Hippocampal formation (tissue), 2 donors: ENCODE measurements at regions not wholly inside any gene's neighbourhood (a gene's known extent, or its start where the extent isn't known, plus 50 kb on each side); places are given as distances from the start of the nearest gene placed in this dataset.
"Not testable (repeated sequence)": the region's sequence is repeated elsewhere in the genome, so short reads cannot be mapped to it uniquely, and the experiment has no call there.

ENCODE experiments used
- DNase-seq, 2 donors: peaks; one replicate each; lab custom pipeline; 2025; lab: John Stamatoyannopoulos, UW

DNA sequence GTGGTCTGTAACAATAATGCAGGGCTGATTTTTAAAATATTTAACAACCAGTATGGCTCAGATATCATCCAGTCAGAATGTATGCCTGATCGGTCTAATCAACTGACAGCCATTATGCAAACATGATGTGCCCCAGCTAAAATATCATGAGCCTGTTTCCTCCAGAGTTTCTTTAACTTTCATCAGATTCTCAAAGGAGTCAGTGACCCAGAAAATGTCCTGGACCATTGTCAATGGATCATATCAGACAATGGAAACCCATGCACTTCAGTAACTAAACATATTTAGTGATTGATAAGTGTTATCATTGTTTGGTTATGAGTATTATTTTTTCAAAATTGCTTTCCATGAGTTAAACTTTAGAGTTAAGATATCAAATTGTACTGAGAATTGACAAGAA is 173.5 kb downstream of the LMBRD1 start:
- no peak for DNase-seq

DNA sequence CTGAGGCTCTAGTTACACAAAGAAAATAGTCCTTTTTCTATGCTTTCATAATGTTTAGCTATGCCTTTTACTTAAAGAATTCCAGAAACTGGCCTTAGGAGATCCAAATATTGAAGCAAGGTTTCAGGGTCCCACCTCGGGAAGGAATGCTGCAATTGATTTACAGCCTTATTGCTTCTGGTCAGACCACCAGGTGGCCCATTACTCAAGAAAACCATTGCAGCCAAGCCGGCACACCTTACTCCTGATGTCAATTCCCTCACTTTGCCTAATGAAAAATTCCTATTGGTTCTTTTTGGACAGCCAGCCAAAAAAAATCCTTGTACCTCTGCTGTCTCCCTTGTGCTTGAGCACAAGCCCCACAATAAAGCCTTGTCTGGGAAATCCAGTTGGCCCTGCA is 173.9 kb downstream of the LMBRD1 start:
- no peak for DNase-seq

DNA sequence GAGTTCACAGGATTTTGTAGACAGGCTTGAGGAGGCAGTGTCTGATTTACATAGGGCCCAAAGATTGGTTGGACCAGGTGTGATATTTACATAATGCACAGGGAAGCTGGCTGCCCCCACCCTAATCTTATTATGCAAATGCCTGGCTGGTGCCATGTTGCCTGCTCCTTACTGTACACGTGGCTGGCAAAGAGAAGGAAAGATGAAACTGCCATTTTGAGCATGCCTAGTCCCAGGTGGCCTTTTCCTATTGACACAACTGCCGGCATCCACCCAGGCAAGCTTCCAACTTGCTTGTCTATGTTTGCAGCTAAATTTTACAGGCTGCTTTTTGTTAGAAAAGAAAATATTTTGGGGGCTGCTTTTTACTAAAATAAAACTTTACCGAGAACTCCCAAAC is 174.6 kb downstream of the LMBRD1 start:
- DNase-seq = no peak

DNA sequence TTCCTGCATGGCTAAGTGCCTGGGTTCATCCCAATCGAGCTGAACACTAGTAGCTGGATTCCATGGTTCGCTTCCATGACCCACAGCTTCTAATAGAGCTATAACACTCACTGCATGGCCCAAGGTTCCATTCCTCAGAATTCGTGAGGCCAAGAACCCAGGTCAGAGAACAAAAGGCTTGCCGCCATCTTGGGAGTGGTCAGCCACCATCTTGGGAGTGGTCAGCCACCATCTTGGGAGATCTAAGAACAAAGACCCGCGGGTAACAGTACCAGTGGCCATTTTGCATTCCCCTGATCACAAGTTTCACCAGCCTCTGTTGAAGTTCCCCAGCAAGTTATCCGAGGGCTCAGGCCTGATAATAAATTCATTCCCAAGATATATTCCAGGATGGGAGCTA is 179.6 kb downstream of the LMBRD1 start:
- no peak for DNase-seq

DNA sequence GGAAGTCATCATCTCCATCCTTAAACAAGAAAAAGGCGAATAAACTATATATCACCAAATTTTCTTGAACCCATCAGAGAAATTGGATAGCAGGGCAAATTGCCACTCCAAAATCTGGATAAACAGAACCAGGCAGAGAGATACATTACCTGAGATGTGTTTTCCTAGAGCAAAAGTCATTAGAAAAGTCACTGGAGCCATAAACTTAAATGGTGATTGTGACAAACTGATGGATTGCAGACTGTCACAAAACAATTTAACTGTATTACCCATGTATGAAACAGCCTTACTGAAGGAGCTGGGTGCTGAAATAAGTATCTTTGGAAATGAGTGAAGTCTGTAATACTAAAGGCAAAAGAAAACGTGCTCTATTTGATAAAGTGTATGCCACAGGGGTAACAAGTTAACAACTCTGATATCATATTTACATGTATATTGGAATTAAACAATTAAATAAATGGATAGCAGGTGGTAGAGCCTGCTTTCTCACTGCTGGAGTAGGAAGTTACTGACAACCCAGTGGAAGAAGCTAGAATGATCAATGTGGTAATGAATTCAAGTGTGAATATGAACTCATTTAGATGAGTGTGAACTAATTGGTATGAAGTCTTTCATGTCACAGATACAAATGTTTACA is 186.9 kb downstream of the LMBRD1 start:
- no peak for DNase-seq

DNA sequence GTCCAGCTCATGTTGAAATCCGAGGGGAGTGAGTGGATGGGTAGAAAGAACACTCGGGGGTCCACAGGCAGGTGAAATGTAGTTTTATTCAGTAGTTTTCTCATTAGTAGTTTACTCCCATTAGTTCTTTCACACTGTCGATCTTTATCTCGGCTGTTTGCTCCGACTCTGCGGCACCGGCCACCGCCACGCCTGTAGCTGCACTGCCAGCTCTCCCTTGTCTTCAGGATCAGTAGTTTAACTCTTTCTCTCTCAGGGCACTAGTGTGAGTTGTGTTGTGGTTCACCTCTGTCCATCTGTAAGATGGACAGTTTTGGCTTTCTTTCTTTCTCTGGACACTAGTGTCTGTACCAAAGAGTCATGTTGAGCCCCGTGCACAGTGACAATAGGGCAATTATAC is 195.7 kb downstream of the LMBRD1 start:
- no peak for DNase-seq

DNA sequence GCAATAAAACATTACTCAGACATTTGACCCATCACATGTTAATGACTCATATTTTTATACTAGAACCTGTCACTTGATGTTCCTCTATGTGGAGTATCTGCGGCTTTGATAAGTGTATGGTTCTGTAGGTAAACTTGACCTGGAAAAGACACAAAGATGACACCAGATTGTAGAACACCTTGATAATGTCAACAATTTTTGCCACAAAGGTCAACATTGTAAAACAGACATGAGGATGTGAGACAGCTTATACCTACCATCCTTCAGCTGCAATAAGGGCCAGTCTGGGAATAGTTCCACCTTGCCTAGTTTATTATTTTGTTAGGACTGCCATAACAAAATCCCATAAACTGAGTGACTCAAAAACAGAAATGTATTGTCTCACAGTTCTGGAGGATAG is 202.4 kb downstream of the LMBRD1 start:
- no peak for DNase-seq

DNA sequence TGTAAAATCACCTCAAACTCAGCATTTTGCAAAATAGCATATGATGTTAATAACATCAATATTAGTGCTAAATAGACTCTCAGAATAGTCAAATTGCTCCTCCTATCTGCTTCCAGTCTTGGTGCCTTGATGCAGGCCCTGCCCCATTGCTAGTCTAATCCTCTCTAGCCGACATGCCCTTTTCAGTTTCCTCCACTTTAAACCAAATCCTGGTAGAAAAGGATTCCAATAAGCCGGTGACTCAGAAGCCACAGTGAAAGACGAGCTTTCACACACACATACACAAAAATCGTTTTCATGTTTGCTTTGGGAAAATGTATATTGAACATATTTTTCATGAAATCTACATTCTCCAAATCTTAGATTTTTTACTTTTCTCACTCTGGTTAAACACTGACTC is 203.1 kb downstream of the LMBRD1 start:
- DNase-seq = no peak

DNA sequence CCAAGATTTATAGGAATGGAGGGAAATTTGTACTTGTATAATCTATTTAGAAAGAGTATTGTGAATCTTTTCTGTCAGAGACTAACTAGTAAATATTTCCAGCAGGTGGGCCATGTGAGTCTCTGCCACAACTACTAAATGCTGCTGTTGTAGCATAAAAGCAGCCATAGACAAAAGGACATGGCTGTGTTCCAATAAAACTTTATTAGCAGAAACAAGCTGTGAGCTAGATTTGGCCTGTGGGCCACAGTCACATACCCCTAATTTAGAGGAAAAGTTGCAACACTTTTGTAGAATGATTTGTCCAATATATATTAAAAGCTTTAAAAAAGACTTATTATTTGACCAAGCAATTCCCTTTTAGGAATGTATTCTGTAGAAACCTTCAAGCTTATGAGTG is 207.2 kb downstream of the LMBRD1 start:
- no peak for DNase-seq

DNA sequence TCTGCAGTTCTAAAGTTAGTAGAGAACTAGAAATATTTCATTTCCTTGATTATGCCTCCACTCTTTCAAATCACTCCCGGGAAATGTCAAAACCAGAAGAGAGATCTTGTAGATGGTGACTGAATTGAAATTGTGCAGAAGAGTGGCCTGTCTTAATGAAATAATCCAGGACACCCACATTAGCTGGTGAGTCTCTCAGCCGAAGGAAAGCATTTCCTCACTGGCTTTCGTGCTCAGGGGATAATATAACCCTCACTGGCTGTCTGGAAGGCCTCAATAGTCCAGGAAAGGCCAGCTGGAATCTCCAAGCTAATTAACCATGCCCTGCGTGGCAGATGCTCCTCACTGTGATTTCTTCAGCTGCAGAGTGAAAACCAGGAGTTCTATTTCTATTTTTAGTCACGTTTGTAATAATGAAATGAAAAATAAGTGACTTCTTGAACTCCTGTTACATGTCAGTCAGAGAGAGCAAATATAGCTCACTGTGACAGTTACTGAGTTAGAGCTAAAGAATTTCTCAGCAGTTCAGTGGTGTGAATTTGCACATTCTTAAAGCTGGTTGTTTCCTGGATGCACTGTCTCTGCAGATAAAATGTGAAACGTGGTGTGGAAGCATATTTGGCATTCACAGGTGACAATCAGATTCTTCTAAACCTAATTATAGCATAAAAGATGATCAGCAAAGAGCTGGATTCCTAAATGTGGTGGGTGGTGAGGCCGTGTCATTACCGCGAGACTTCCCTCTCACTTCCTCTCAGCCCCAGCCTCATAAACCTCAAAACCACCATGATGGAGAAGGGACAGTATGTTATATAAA is 211.7 kb downstream of the LMBRD1 start:
- no peak for DNase-seq

DNA sequence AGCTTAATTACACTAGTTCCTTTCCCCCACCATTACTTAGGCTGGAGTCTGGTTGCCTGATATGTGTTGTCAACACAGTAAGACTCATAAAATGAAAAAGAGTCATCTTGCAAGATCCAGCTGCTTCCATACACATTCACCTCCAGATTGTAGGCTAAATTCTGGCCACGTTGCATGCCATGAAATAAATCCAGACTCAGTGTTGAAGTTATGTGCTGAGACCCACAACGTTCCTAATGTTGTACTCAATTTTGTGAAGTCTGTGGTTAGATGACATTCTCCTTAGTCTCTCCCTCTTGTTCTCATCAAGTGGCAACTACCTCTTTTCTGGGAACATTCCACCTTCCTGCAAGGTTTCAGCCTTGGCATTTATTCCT is 212.3 kb downstream of the LMBRD1 start:
- DNase-seq = no peak

DNA sequence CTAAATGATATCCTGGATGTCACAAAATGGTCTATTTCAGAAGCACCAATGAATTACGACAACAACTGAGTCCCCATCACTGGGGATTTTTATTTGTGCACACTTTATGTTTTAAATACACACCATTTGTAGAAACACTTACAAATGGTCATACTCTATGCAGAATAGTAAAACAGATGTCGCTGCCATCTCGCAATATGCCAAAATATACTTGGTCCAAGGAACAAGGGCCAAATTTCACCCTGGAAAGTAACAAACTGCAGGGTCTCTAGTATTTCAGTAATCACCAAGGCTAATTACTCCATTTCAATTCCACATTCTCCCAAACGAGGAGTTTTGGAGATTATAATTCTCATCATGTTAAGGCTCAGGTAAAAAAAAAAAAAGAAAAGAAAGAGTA is 215.2 kb downstream of the LMBRD1 start:
- no peak for DNase-seq

DNA sequence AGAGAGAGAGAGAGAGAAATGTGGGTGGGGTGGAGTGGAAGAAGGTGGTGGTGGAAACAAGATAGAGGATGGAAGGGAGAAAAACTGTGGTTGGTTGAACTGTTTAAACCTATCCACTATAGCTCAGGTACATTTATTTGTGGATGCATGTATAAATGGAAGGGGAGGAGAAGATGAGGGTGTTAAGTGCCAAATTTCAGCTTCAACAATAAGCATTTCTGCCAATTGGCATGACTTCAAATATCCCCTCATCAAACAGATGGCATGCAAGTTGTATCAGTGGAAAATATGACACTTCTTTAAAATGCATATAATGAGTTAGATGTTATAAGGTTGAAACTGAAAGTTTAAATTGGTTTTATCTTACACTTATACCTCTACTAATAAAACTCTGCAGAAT is 216.1 kb downstream of the LMBRD1 start:
- no peak for DNase-seq

DNA sequence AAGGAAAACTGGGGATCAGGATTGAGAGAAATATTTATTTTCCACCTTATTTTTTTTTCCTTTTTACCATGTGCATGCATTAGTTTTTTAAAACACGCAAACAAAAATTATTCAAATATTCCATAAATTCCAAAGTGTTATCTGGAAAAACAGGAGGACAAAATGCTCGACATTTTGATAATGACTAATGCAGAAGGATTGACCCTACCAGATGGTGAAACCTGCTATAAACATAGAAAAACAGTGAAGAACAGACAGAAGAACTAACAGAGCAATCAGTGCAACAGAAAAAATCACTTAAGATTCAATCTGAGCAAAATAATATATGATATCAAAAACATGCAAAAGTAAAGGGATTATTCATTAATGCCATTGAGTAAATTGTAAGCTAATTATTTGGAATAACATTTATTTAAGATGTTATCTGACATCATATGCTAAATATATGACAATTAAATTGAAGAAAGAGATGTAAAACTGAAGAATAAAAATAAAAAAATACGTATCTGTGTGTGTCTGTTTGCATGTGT is 218.4 kb downstream of the LMBRD1 start:
- no peak for DNase-seq

DNA sequence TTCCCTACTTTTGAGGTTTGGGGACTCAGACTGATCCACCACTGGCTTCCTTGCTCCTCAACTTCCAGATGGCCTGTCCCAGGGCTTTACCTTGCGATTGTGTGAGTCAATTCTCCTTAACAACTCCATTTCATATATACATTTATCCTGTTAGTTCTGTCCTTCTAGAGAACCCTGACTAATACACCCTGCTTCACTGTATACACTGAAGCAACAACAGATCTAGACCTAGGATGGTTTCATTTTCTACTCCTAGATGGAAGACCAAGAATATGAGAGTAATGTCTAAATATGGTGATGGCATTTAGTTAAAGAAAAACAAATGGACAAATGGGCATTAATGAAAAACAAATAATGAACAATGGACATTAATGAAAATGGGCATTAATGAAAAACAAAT is 225.6 kb downstream of the LMBRD1 start:
- no peak for DNase-seq

DNA sequence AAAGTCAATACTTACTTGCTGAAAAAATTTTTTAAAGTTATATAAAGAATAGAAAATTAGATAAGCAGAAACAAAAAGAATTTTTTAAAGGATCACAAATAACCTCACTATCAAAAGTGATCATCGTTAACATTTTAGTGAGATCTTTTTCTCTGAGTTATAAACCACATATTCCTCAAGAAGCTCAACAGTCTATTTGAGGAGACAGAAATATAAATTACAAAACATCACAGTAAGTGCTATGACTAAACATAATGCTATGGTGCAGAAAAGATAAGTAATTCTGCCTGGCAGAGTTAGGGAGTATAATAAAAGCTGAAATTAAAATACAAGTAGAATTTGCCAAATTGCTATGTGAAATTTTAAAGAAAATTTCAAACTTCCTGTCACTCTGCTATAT is 226.7 kb downstream of the LMBRD1 start:
- no peak for DNase-seq

DNA sequence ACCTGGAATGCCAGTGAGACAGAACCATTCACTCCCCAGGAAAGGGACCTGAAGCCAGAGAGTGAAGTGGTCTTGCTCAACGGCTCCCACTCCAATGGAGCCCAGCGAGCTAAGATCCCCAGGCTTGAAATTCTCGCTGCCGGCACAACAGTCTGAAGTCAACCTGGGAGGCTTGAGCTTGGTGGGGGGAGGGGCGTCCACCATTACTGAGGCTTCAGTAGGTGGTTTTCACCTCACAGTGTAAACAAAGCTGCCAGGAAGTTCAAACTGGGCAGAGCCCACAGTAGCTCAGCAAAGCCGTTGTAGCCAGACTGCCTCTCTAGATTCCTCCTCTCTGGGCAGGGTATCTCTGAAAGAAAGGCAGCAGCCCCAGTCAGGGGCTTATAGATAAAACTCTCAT is 236.2 kb downstream of the LMBRD1 start:
- not testable (repeated sequence) for DNase-seq

DNA sequence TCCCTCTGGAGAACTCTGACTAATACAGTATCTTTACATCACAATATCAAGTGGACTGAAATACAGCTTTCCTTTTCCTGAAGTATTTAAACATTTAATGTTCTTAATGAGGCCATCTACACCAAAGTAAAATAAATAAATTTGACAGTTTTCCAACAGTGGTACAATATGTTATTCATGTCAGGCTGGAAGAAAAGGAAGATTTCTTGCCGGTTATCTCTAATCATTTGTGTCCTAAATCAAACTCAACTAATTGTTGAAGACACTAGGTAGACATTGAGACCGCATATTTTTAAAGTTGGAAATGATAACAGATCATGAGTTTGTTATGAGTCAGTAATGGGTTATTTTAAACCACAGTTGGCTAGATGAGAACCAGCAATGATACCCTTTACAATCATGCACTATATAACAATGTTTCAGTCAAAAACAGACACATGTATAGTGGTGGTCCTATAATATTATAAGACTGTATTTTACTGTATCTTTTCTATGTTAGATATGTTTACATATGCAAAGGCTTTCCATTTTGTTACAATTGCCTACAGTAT is 241.6 kb downstream of the LMBRD1 start:
- DNase-seq = no peak

DNA sequence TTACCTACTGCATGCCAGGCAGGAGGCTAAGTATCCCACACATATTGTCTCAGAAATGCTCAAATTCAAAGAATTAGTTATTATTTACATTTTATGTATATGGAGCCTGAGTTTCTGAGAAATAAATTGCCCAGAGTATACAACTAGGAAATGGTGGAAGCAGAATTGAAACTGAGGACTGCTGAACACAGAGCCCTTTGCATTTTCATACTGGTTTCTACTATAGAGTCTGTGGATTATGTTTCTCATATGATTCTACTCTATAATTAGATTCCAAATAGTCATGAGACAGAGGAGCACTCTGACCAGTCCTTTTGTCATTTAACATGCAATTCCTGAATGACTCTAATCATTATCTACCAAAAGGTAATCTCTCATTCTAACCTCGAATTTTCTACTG is 254.3 kb downstream of the LMBRD1 start:
- DNase-seq = no peak

DNA sequence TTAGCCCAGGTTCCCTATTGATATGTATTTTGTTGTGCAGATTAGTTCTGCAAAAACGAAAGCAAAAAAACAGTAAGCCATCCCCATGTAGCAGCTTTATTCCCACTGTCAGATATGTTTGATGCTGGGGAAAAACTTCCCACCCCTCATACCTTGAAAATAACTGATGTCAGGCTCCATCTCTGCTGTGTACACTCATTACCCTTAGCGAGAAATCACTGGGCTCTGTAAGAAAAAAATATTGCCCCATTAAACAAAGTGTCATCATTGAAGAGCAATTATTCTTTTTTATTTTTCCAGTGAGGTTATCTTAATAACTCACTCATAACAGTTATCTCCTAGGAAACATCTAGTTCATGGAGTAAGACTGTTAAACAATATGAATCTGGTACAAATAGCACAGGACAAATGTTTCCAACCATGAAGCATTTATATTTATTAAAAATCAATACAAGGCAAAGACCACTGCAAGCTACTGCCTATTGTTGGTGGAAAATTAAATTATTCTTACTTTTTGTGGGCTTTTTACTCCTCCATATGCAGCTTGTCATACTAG is 268.8 kb downstream of the LMBRD1 start:
- no peak for DNase-seq

DNA sequence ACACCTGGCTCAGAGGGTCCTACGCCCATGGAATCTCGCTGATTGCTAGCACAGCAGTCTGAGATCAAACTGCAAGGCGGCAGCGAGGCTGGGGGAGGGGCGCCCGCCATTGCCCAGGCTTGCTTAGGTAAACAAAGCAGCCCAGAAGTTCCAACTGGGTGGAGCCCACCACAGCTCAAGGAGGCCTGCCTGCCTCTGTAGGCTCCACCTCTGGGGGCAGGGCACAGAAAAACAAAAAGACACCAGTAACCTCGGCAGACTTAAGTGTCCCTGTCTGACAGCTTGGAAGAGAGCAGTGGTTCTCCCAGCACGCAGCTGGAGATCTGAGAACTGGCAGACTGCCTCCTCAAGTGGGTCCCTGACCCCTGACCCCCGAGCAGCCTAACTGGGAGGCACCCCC is 281.3 kb downstream of the LMBRD1 start:
- not testable (repeated sequence) for DNase-seq

DNA sequence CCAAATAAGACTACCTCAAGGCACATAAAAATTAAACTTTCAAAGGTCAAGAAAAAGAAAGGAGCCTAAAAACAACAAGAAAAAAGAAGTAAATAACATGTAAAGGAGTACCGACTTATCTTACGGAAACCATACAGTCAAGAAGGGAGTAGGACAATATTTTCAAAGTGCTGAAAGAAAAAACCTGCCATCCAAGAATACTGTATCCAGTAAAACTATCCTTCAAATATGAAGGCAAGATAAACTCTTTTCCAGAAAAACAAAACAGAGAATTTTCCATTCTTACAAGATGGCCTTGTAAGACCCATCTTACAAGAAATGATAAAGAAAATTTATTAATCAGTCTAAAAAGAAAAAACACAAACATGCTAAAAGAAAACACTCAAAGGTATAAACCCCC is 302.2 kb downstream of the LMBRD1 start:
- no peak for DNase-seq

DNA sequence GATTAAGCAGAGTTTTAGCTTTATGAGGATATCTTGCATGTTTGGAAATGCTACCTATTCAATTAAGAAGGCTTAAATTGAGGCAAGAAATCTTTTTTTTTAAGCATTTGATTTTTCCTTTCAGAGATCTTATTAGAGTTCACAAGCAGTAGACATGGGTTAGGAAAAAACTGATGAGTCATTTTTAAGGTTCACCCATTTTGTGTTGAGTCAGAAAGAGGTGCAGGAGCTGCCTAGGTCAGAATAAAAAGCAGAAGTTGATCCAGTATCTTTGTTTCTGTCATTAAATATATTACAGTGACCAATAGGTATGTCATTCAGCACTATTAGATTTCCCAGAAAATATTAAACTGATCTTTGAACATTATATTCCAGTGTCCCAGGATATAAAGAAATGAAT is 306.8 kb downstream of the LMBRD1 start:
- DNase-seq = no peak
